ENCODE measurements at regions not wholly inside any gene's neighbourhood (a gene's known extent, or its start where the extent isn't known, plus 50 kb on each side); places are given as distances from the start of the nearest gene placed in this dataset.
"Not testable (repeated sequence)": the region's sequence is repeated elsewhere in the genome, so short reads cannot be mapped to it uniquely, and the experiment has no call there.

DNA sequence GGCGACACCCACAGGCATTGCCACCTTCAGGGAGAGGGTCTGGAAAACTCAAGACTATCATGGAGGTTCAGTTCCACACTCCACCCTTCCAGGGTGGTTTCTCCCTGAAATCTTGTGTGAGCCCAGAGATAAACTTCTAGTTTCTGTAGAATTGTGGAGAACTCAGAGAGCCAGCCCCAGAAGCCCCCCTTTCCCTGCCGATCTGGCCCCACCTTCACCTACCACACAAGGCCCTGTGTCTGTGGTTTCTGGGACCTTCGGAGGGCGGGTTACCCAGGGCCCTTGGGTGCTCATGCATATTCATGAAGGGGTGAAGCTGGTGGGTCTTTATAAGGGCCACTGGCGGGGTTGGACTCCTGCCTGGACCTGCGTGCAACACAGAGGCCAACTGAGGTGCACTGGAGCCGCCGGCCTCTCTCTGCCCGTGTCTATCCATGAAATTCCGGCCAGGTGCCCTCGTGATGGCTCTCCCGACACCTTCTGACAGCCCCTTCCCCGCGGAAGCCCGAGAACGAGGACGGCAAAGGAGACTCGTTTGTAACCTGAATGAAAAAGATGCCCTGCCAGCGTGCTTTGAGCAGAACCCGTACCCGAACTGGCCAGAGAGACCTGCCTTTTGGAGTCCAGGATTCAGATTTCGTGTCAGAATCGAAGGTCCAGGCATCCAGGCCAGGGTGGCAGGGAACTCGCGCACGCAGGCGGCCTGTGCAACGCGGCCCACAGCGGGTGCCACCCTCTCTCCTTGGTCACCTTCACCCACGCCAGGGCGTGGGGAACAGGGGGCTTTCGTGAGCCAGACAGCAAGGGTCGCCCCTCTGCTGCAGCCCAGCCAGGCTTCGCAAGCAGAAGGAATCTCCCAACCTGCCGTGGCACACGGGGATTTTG lies 1933.6 kb upstream of the DEFB115 start:
- 80 to 82% methylated on average over 28 to 29 of the region's 37 CpGs for WGBS, 2 experiments (ENCODE audit: insufficient coverage in 2 of 2)
- H3K4me3 ChIP-seq (ENCODE audit: extremely low read depth, insufficient read depth, low read length, poor library complexity, severe bottlenecking); H3K27ac ChIP-seq (ENCODE audit: low read depth, low read length, severe bottlenecking); H3K36me3 ChIP-seq (ENCODE audit: control insufficient read depth, insufficient read depth, low read length); H3K4me1 ChIP-seq (ENCODE audit: control insufficient read depth, insufficient read depth, low read length, poor library complexity, severe bottlenecking): not testable (repeated sequence)
- H3K9me3 ChIP-seq (ENCODE audit: control insufficient read depth, low read length): peaks cover 37% of the 10 kb centered on the region

DNA sequence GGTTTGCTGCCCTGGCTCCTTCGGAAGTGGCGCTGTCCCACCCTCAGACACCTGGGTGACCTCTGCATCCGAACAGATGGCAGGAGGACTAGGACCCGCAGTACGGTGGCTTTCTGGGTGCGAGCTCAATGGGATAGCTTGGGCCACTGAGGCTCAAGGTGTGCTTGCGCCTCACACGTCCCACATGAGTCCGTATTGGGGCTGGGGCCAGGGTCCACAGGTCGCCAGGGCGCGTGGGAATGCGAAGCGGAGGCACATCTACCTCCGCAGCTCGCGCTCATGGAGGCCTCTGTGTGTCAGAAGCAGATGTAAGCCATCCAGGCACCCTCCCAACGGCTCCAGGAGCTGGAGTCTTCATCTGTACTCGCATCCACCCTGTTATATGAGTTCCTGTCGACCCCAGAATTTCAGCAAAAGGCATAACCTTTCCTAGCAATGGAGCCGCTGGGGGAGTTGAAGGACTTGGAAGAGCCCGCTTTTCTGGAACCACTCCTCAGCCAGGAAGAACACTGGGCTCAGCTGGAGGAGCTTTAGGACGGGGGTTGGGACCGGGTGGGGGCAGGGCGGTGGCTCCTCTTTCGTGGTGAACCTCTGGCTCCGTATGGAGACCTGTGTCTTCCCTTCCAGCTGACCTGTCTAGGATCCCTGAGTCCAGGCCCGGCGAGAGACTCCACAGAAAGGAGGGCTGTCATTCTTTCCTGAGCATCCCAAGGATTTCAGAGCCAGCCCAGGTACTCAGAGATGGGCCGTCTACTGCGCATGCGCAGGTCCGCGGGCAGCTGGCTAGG lies 1932.8 kb upstream of the DEFB115 start:
- not testable (repeated sequence) for H3K4me1 ChIP-seq (ENCODE audit: control insufficient read depth, insufficient read depth, low read length, poor library complexity, severe bottlenecking); H3K36me3 ChIP-seq (ENCODE audit: control insufficient read depth, insufficient read depth, low read length); H3K27ac ChIP-seq (ENCODE audit: low read depth, low read length, severe bottlenecking); H3K4me3 ChIP-seq (ENCODE audit: extremely low read depth, insufficient read depth, low read length, poor library complexity, severe bottlenecking)
- WGBS, 2 experiments (ENCODE audit: insufficient coverage in 2 of 2): 73 to 85% methylated on average over 30 to 34 of the region's 34 CpGs
- H3K9me3 ChIP-seq (ENCODE audit: control insufficient read depth, low read length): peaks cover 30% of the 10 kb centered on the region

DNA sequence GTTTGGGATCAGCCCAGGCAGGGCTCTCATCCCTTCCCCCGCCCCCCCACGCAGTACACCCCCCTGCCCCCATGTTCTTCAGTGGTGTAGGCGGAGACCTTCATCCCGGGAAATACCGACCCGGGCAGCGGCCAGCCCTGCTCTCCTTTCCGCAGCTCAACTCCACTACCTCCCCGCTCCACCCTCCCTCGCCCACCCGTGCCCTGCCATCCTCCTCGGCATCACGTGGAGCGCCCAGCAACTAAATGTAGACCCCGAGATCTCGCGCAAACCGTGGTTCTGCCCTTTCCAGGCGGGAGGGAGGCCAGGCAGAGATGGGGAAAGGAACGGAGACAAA lies 1932.2 kb upstream of the DEFB115 start:
- H3K4me3 ChIP-seq (ENCODE audit: extremely low read depth, insufficient read depth, low read length, poor library complexity, severe bottlenecking): no peak overlapping the region
- H3K4me1 ChIP-seq (ENCODE audit: control insufficient read depth, insufficient read depth, low read length, poor library complexity, severe bottlenecking): no peaks in the 10 kb centered on the region
- peaks cover 33% of the 10 kb centered on the region for H3K9me3 ChIP-seq (ENCODE audit: control insufficient read depth, low read length)
- H3K36me3 ChIP-seq (ENCODE audit: control insufficient read depth, insufficient read depth, low read length): no peaks in the 10 kb centered on the region
- WGBS, 2 experiments (ENCODE audit: insufficient coverage in 2 of 2): 75 to 84% methylated on average over 17 to 19 of the region's 20 CpGs
- H3K27ac ChIP-seq (ENCODE audit: low read depth, low read length, severe bottlenecking): no peak overlapping the region

DNA sequence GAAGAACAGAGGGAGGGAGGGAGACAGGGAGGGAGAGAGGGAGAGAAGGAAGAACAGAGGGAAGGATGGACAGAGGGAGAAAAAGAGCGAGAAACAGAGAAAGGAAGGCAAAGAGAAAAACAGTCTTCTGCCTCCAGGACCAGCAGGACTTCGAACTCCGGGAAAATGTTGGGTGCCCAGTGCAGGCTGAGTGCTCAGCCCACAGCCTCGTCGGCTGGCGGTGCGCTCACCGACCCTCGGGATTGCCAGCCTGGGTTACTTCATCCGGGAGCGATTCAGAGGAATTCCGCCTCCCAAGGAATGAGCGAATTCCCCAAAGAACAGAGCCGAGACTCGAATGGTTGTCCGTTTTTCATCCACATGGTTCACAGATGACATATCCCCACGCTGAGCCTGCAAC lies 1931.7 kb upstream of the DEFB115 start:
- H3K27ac ChIP-seq (ENCODE audit: low read depth, low read length, severe bottlenecking); H3K36me3 ChIP-seq (ENCODE audit: control insufficient read depth, insufficient read depth, low read length); H3K4me1 ChIP-seq (ENCODE audit: control insufficient read depth, insufficient read depth, low read length, poor library complexity, severe bottlenecking); H3K4me3 ChIP-seq (ENCODE audit: extremely low read depth, insufficient read depth, low read length, poor library complexity, severe bottlenecking): not testable (repeated sequence)
- WGBS, 2 experiments (ENCODE audit: insufficient coverage in 2 of 2): 91 to 93% methylated on average over 4 to 8 of the region's 17 CpGs
- H3K9me3 ChIP-seq (ENCODE audit: control insufficient read depth, low read length): peaks cover 38% of the 10 kb centered on the region

DNA sequence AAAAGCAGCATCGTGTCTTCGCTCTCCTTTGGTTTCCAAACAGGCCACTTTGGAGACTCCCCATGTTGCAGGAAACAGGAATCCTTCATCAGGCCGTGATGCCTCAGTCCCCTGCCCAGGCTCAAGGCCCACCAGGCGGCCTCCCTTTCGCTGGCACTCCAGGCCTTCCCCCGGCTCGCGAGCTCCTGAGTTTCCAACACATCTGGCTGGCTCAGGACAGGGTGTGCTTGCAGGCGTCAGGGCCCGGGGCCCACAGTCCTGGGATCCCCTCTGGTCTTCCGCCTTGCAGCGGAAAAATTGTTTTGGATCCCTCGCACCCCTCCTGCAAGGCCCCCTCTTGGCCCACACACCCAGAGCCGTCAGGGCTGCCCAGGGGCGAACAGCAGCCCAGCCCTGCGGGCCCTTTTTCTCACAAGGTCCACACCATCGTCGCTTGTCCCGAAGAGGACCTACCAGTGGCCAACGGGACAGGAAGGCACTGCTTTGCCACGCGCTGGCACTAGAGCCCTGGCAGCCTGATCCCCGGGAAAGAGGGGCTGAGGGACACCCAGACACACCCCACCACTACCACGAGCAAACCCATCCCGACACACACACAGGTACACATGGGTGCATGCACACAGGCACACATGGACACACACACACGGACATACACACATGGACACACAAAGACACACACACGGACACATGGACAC lies 1930.9 kb upstream of the DEFB115 start:
- Histone ChIP-seq H3K27ac (ENCODE audit: low read depth, low read length, severe bottlenecking) (no peak overlapping the region), H3K4me1 (ENCODE audit: control insufficient read depth, insufficient read depth, low read length, poor library complexity, severe bottlenecking) (no peaks in the 10 kb centered on the region), H3K36me3 (ENCODE audit: control insufficient read depth, insufficient read depth, low read length) (no peaks in the 10 kb centered on the region), H3K4me3 (ENCODE audit: extremely low read depth, insufficient read depth, low read length, poor library complexity, severe bottlenecking) (no peak overlapping the region), H3K9me3 (ENCODE audit: control insufficient read depth, low read length) (peaks cover 45% of the 10 kb centered on the region)
- 72% methylated on average over 23 to 25 of the region's 27 CpGs for WGBS, 2 experiments (ENCODE audit: insufficient coverage in 2 of 2)

DNA sequence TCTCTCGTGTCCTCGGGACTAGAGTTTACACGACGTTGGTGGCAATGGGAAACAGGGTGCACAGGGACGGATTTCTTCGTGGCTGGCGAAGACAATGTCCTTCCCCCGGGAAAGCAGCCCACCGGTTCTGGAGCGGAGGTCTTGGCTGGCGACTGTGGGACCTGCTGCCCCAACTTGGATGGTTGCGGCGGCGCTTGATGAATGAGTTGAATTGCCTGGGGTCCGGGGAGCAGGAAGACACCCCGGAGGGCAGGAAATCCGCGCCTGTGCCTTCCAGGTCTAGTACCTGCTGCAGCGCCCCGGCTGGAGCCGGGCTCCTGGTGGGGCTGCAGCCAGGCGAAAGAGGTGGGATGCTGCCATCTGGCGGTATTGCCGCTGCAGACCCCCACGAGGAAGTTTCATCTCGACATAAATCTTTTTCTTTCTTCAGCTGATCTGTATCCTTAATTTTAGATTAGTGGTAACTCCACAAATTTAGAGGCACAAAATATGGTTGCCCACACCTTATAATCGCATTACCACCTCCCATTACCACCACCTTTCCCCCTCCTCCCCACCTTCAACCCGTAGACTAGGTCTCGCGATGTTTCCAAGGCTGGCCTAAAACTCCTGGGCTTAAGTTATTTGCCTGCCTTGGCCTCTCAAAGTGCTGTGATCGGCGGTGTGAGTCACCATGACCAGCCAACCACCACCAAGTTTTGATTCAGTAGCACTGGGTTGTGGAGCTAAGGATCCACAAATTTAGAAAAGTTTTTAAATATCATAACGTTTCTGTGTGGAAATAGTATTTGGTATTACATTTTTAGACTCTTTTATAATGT lies 1929.7 kb upstream of the DEFB115 start:
- peaks cover 51% of the 10 kb centered on the region for H3K9me3 ChIP-seq (ENCODE audit: control insufficient read depth, low read length)
- not testable (repeated sequence) for H3K4me1 ChIP-seq (ENCODE audit: control insufficient read depth, insufficient read depth, low read length, poor library complexity, severe bottlenecking); H3K27ac ChIP-seq (ENCODE audit: low read depth, low read length, severe bottlenecking); H3K4me3 ChIP-seq (ENCODE audit: extremely low read depth, insufficient read depth, low read length, poor library complexity, severe bottlenecking); H3K36me3 ChIP-seq (ENCODE audit: control insufficient read depth, insufficient read depth, low read length)
- 68 to 74% methylated on average over 19 to 21 of the region's 33 CpGs for WGBS, 2 experiments (ENCODE audit: insufficient coverage in 2 of 2)

DNA sequence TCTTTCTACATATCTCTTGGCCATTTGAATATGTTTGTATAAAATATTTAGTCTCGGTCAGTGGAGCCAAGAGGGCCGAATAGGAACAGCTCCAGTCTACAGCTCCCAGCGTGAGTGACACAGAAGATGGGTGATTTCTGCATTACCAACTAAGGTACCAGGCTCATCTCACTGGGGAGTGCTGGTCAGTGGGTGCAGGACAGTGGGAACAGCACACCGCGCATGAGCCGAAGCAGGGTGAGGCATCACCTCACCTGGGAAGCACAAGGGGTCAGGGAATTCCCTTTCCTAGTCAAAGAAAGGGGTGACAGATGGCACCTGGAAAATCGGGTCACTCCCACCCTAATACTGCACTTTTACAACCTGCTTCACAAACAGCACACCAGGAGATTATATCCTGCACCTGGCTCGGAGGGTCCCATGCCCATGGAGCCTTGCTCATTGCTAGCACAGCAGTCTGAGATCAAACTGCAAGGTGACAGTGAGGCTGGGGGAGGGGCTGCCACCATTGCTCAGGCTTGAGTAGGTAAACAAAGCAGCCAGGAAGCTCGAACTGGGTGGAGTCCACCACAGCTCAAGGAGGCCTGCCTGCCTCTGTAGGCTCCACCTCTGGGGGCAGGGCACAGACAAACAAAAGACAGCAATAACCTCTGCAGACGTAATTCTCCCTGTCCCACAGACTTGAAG lies 1926.9 kb upstream of the DEFB115 start:
- WGBS, 2 experiments (ENCODE audit: insufficient coverage in 2 of 2): 53 to 58% methylated on average over 10 of the region's 10 CpGs
- H3K36me3 ChIP-seq (ENCODE audit: control insufficient read depth, insufficient read depth, low read length); H3K27ac ChIP-seq (ENCODE audit: low read depth, low read length, severe bottlenecking); H3K4me1 ChIP-seq (ENCODE audit: control insufficient read depth, insufficient read depth, low read length, poor library complexity, severe bottlenecking); H3K4me3 ChIP-seq (ENCODE audit: extremely low read depth, insufficient read depth, low read length, poor library complexity, severe bottlenecking): not testable (repeated sequence)
- peaks cover 58% of the 10 kb centered on the region for H3K9me3 ChIP-seq (ENCODE audit: control insufficient read depth, low read length)

DNA sequence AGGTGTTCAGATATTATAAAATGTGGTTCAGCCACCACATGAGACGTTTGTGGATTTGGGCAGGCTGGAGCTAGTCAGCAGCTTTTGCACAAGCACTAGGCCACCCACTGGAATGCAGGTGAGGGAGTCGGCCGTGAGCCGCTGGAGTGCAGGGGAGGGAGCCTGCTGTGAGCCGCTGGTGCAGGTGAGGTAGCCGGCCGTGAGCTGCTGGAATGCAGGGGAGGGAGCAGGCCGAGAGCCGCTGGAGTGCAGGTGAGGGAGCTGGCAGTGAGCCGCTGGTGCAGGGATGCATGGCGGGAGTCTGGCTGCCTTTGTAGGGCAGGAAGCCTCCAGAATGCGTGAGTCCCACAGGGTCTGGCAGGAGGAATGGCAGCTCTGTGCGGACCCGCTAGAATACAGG lies 1907.6 kb upstream of the DEFB115 start:
- no peak overlapping the region for H3K27ac ChIP-seq (ENCODE audit: low read depth, low read length, severe bottlenecking)
- peaks cover 43% of the 10 kb centered on the region for H3K9me3 ChIP-seq (ENCODE audit: control insufficient read depth, low read length)
- no peaks in the 10 kb centered on the region for H3K4me1 ChIP-seq (ENCODE audit: control insufficient read depth, insufficient read depth, low read length, poor library complexity, severe bottlenecking)
- WGBS, 2 experiments (ENCODE audit: insufficient coverage in 2 of 2): 71 to 77% methylated on average over 5 to 14 of the region's 14 CpGs
- H3K4me3 ChIP-seq (ENCODE audit: extremely low read depth, insufficient read depth, low read length, poor library complexity, severe bottlenecking): no peak overlapping the region
- H3K36me3 ChIP-seq (ENCODE audit: control insufficient read depth, insufficient read depth, low read length): no peaks in the 10 kb centered on the region

DNA sequence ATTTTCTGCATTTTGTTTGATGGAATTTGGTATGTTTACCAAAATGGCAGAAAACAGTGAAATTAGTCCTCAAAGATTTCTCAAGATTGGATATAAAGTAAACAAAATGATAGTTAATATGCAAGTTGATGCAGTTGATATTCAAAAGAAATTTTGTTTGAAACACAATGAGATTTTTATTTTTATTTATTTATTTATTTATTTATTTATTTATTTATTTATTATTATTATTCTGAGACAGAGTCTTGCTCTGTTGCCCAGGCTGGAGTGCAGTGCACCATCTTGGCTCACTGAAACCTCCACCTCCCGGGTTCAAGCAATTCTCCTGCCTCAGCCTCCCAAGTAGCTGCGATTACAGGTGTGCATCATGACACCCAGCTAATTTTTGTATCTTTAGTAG lies 1881.5 kb upstream of the DEFB115 start:
- H3K36me3 ChIP-seq (ENCODE audit: control insufficient read depth, insufficient read depth, low read length); H3K4me3 ChIP-seq (ENCODE audit: extremely low read depth, insufficient read depth, low read length, poor library complexity, severe bottlenecking); H3K27ac ChIP-seq (ENCODE audit: low read depth, low read length, severe bottlenecking); H3K4me1 ChIP-seq (ENCODE audit: control insufficient read depth, insufficient read depth, low read length, poor library complexity, severe bottlenecking): not testable (repeated sequence)
- 40 to 69% methylated on average over 2 of the region's 2 CpGs for WGBS, 2 experiments (ENCODE audit: insufficient coverage in 2 of 2)
- peaks cover 41% of the 10 kb centered on the region for H3K9me3 ChIP-seq (ENCODE audit: control insufficient read depth, low read length)

DNA sequence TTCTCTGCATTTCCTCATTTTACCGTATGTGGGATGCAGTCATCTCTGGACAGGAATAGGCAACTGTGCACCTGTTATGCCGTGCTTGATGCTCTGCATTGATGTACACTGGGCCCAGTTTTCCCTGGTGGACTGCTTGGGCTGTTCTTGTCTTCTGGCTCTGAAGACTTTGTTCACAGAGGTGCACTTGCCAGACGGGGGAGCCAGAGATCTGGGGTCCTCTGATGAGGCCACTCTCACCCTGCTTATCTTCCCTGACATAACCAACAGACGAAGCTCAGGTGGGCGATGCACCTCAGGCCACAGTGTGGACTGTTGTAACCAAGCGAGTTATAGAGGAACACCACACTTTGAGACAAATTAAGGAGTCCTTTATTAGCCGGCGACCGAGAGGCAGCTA lies 1864.6 kb upstream of the DEFB115 start:
- 70 to 81% methylated on average over 6 of the region's 9 CpGs for WGBS, 2 experiments (ENCODE audit: insufficient coverage in 2 of 2)
- H3K4me3 ChIP-seq (ENCODE audit: extremely low read depth, insufficient read depth, low read length, poor library complexity, severe bottlenecking); H3K27ac ChIP-seq (ENCODE audit: low read depth, low read length, severe bottlenecking); H3K4me1 ChIP-seq (ENCODE audit: control insufficient read depth, insufficient read depth, low read length, poor library complexity, severe bottlenecking); H3K36me3 ChIP-seq (ENCODE audit: control insufficient read depth, insufficient read depth, low read length): not testable (repeated sequence)
- peaks cover 38% of the 10 kb centered on the region for H3K9me3 ChIP-seq (ENCODE audit: control insufficient read depth, low read length)
